Osteocyte (in vitro differentiated cells): ENCODE measurements at regions not wholly inside any gene's neighbourhood (a gene's known extent, or its start where the extent isn't known, plus 50 kb on each side); places are given as distances from the start of the nearest gene placed in this dataset.

Source experiments
- DNase-seq: peaks from one replicate; pipeline ENCODE4 v3.0.0; 2021; ENCODE audit warnings: mixed read lengths; ENCODE audit not compliant: unreplicated experiment; ENCODE audit errors: extremely low spot score
- H3K27ac Mint-ChIP-seq: one replicate; pipeline ENCODE4 v1.8.0; 2021; ENCODE audit warnings: mild to moderate bottlenecking, mixed read lengths; ENCODE audit not compliant: unreplicated experiment
- H3K27me3 Mint-ChIP-seq: one replicate; pipeline ENCODE4 v1.8.0; 2021; ENCODE audit warnings: mixed read lengths; ENCODE audit not compliant: unreplicated experiment
- H3K36me3 Mint-ChIP-seq: one replicate; pipeline ENCODE4 v1.8.0; 2021; ENCODE audit warnings: mixed read lengths; ENCODE audit not compliant: unreplicated experiment
- H3K4me1 Mint-ChIP-seq: one replicate; pipeline ENCODE4 v1.8.0; 2021; ENCODE audit warnings: mixed read lengths; ENCODE audit not compliant: unreplicated experiment
- H3K4me3 Mint-ChIP-seq: one replicate; pipeline ENCODE4 v1.8.0; 2021; ENCODE audit warnings: mild to moderate bottlenecking, moderate library complexity, mixed read lengths; ENCODE audit not compliant: unreplicated experiment
- H3K9me3 Mint-ChIP-seq: one replicate; pipeline ENCODE4 v1.8.0; 2021; ENCODE audit warnings: mixed read lengths; ENCODE audit not compliant: unreplicated experiment
- CTCF ChIP-seq: fragments of 200-600 bp; sonication (generic); IDR thresholded peaks from 2 replicates; pipeline ENCODE4 v1.5.0; 2021; ENCODE audit warnings: antibody characterized with exemption, mild to moderate bottlenecking, moderate library complexity

DNA sequence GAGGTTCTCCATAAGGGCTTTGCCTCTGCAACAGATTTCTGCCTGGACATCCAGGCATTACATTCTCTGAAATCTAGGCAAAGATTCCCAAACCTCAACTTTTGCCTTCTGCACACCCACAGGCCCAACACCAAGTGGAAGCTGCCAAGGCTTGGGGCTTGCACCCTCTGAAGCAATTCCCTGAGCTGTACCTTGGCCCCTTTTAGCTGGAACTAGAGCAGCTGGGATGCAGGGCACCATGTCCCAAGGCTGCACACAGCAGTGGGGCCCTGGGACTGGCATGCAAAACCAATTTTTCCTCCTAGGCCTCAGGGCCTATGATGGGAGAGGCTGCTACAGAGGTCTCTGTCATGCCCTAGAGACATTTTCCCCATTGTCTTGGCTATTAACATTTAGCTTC, 943.2 kb downstream of the PCDH17 start:
- no peak for TF ChIP-seq CTCF
- Mint-ChIP-seq H3K27ac (no peak overlapping the region), H3K4me3 (no peak overlapping the region), H3K4me1 (no peaks in the 10 kb centered on the region), H3K36me3 (no peaks in the 10 kb centered on the region), H3K9me3 (peaks cover 15% of the 10 kb centered on the region), H3K27me3 (no peaks in the 10 kb centered on the region)
- no peak for DNase-seq

- H3K9me3 Mint-ChIP-seq: peaks cover 7% of the 10 kb centered on the region
- TF ChIP-seq CTCF: no peak
These were observed 947.9 kb downstream of the PCDH17 start for GRCh38 chr13:58579468-58579867.

GRCh38 chr13:58583966-58584365, 952.4 kb downstream of the PCDH17 start:
- H3K27ac Mint-ChIP-seq: no peak overlapping the region
- H3K27me3 Mint-ChIP-seq: no peaks in the 10 kb centered on the region
- no peaks in the 10 kb centered on the region for H3K36me3 Mint-ChIP-seq
- no peak for TF ChIP-seq CTCF
- no peaks in the 10 kb centered on the region for H3K4me1 Mint-ChIP-seq
- H3K9me3 Mint-ChIP-seq: no peaks in the 10 kb centered on the region
- no peak overlapping the region for H3K4me3 Mint-ChIP-seq
- no peak for DNase-seq

More at GRCh38 chr13:58579468-58579867, 947.9 kb downstream of the PCDH17 start:
- Mint-ChIP-seq H3K4me3 (no peak overlapping the region), H3K4me1 (no peaks in the 10 kb centered on the region), H3K36me3 (no peaks in the 10 kb centered on the region), H3K27ac (no peak overlapping the region), H3K27me3 (no peaks in the 10 kb centered on the region)
- DNase-seq: no peak

- no peak for DNase-seq
- Mint-ChIP-seq H3K9me3 (no peaks in the 10 kb centered on the region), H3K27ac (no peak overlapping the region), H3K4me1 (no peaks in the 10 kb centered on the region), H3K27me3 (no peaks in the 10 kb centered on the region), H3K4me3 (no peak overlapping the region), H3K36me3 (no peaks in the 10 kb centered on the region)
- no peak for TF ChIP-seq CTCF
These were observed 953.1 kb downstream of the PCDH17 start for GRCh38 chr13:58584610-58585009.

DNA sequence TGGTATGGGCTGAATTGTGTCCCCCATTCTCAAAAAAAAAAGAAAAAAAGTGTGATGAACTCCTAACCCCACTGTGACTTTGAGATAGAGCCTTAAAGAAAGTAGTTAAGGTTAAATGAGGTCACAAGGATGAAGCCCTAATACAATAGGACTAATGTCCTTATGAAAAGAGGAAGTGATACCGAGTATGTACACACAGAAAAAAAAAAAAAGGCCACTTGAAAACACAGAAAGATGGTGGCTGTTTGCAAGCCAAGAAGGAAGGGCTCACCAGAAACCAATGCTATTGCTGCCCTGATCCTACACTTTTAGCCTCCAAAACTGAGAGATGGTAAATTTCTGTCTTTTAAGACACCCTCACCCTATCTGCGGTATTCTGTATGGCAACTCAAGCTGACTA, 955.6 kb downstream of the PCDH17 start:
- no peak overlapping the region for H3K4me3 Mint-ChIP-seq
- H3K9me3 Mint-ChIP-seq: no peaks in the 10 kb centered on the region
- H3K36me3 Mint-ChIP-seq: no peaks in the 10 kb centered on the region
- TF ChIP-seq CTCF: no peak
- H3K4me1 Mint-ChIP-seq: no peaks in the 10 kb centered on the region
- H3K27me3 Mint-ChIP-seq: peaks cover 3% of the 10 kb centered on the region
- H3K27ac Mint-ChIP-seq: no peak overlapping the region
- no peak for DNase-seq
